H1 (cell line): ENCODE measurements at regions not wholly inside any gene's neighbourhood (a gene's known extent, or its start where the extent isn't known, plus 50 kb on each side); places are given as distances from the start of the nearest gene placed in this dataset.

ENCODE experiments used
- CTCF ChIA-PET: fragments of 300-600 bp; sonication (Branson Sonifier 250); formaldehyde crosslinking; loops from one replicate; lab custom pipeline; 2021; ENCODE audit not compliant: partially characterized antibody; lab: Charles Lee
- POLR2A ChIA-PET: fragments of 300-600 bp; sonication (Branson Sonifier 250); formaldehyde crosslinking; loops from one replicate; lab custom pipeline; 2021; ENCODE audit warnings: inconsistent platforms; ENCODE audit not compliant: partially characterized antibody; lab: Charles Lee
- DNase-seq, 2 experiments: peaks; one replicate each; pipeline versions ENCODE4 v3.0.0 to v3.0.0-alpha.2; 2010 to 2022; ENCODE audit warnings: low spot score in 2 of 2, low read depth in 1 of 2, mixed read lengths in 1 of 2
- FAIRE-seq: peaks from 2 replicates; lab custom pipeline; 2011; peaks lifted over from hg19 to GRCh38; lab: Jason Lieb, UNC
- H2AFZ ChIP-seq: 2 replicates; pipeline ENCODE4 v1.8.1; 2012; ENCODE audit warnings: low read length, inconsistent platforms
- H2AK5ac ChIP-seq: 2 replicates; pipeline ENCODE4 v1.6.1; 2013; ENCODE audit warnings: low read depth, low read length
- H2BK120ac ChIP-seq: replicated peaks from 2 replicates; pipeline ENCODE3; 2013; ENCODE audit warnings: low read depth, low read length, inconsistent platforms
- H2BK12ac ChIP-seq: 2 replicates; pipeline ENCODE4 v1.6.1; 2013; ENCODE audit warnings: low read depth, low read length
- H2BK15ac ChIP-seq: 2 replicates; pipeline ENCODE4 v1.6.1; 2013; ENCODE audit warnings: low read length
- H2BK20ac ChIP-seq: 2 replicates; pipeline ENCODE4 v1.6.1; 2013; ENCODE audit warnings: low read length
- H2BK5ac ChIP-seq: 2 replicates; pipeline ENCODE4 v1.6.1; 2013; ENCODE audit warnings: low read depth, low read length
- H3K14ac ChIP-seq: 2 replicates; pipeline ENCODE4 v1.6.1; 2013; ENCODE audit warnings: inconsistent platforms; ENCODE audit not compliant: insufficient read length
- H3K18ac ChIP-seq: 2 replicates; pipeline ENCODE4 v1.6.1; 2013; ENCODE audit warnings: low read length; ENCODE audit errors: extremely low read depth
- H3K23ac ChIP-seq: 2 replicates; pipeline ENCODE4 v1.6.1; 2013; ENCODE audit warnings: inconsistent platforms; ENCODE audit not compliant: insufficient read length
- H3K23me2 ChIP-seq: 2 replicates; pipeline ENCODE4 v1.6.1; 2013; ENCODE audit warnings: low read depth, low read length
- H3K27ac ChIP-seq: 2 replicates; pipeline ENCODE4 v1.6.1; 2011; ENCODE audit warnings: low read depth, low read length, inconsistent platforms
- H3K27me3 ChIP-seq, 4 experiments: replicated peaks in 1 of 4; 1 replicate in 1 of 4; 2 replicates in 3 of 4; pipeline versions ENCODE4 v1.6.1 to v1.8.1; 2011 to 2013; ENCODE audit warnings: low read length in 3 of 4, mild to moderate bottlenecking in 3 of 4, inconsistent platforms in 2 of 4, mixed read lengths in 2 of 4, moderate library complexity in 1 of 4; ENCODE audit not compliant: control insufficient read depth in 3 of 4, insufficient read depth in 3 of 4; ENCODE audit errors: extremely low read depth in 1 of 4
- H3K36me3 ChIP-seq, 4 experiments: 2 replicates each; pipeline versions ENCODE4 v1.6.1 to v1.8.1; 2011 to 2013; ENCODE audit warnings: mild to moderate bottlenecking in 4 of 4, low read length in 3 of 4, moderate library complexity in 2 of 4, control low read depth in 1 of 4, inconsistent platforms in 1 of 4; ENCODE audit not compliant: insufficient read depth in 4 of 4, control insufficient read depth in 2 of 4
- H3K4ac ChIP-seq: replicated peaks from 2 replicates; pipeline ENCODE3; 2013; ENCODE audit warnings: low read length, low read depth, mixed read lengths, inconsistent platforms; ENCODE audit not compliant: insufficient read length
- H3K4me1 ChIP-seq, 4 experiments: replicated peaks in 1 of 4; 1 replicate in 1 of 4; 2 replicates in 3 of 4; pipeline versions ENCODE4 v1.6.1 to v1.8.1; 2011 to 2013; ENCODE audit warnings: low read length in 3 of 4, inconsistent platforms in 2 of 4, mixed read lengths in 1 of 4; ENCODE audit not compliant: insufficient read depth in 4 of 4, control insufficient read depth in 3 of 4
- H3K4me2 ChIP-seq, 2 experiments: 2 replicates each; pipeline versions ENCODE4 v1.6.1 to v1.8.1; 2011 to 2013; ENCODE audit warnings: low read depth in 2 of 2, low read length in 2 of 2, control low read depth in 1 of 2, inconsistent platforms in 1 of 2, mild to moderate bottlenecking in 1 of 2; ENCODE audit not compliant: insufficient read depth in 1 of 2
- H3K4me3 ChIP-seq, 4 experiments: fragments of 200-600, 300-600 bp in 1 of 4; sonication (generic), shearing (Covaris generic), sonication (Bioruptor Twin) in 1 of 4; 2 replicates each; pipeline versions ENCODE4 v1.5.1 to v1.8.1; 2011 to 2016; ENCODE audit warnings: low read length in 4 of 4, low read depth in 3 of 4, control low read depth in 2 of 4, inconsistent platforms in 2 of 4, mild to moderate bottlenecking in 2 of 4, mixed read lengths in 1 of 4, moderate library complexity in 1 of 4; ENCODE audit not compliant: insufficient read depth in 2 of 4; ENCODE audit errors: extremely low read depth in 1 of 4
- H3K56ac ChIP-seq: replicated peaks from 2 replicates; pipeline ENCODE3; 2013; ENCODE audit warnings: low read depth, mild to moderate bottlenecking, mixed read lengths, low read length, inconsistent platforms; ENCODE audit not compliant: insufficient read length
- H3K79me1 ChIP-seq: 2 replicates; pipeline ENCODE4 v1.6.1; 2013; ENCODE audit warnings: low read depth, low read length, control low read depth
- H3K79me2 ChIP-seq, 2 experiments: 2 replicates each; pipeline versions ENCODE4 v1.6.1 to v1.8.1; 2012 to 2013; ENCODE audit warnings: low read length in 2 of 2, mild to moderate bottlenecking in 2 of 2, inconsistent platforms in 1 of 2; ENCODE audit not compliant: insufficient read depth in 2 of 2, control insufficient read depth in 1 of 2
- H3K9ac ChIP-seq, 4 experiments: replicated peaks in 1 of 4; 1 replicate in 1 of 4; 2 replicates in 3 of 4; pipeline versions ENCODE4 v1.6.1 to v1.8.1; 2011 to 2013; ENCODE audit warnings: low read depth in 3 of 4, low read length in 3 of 4, control low read depth in 2 of 4, mild to moderate bottlenecking in 2 of 4, moderate library complexity in 2 of 4, inconsistent platforms in 1 of 4; ENCODE audit errors: extremely low read depth in 1 of 4
- H3K9me3 ChIP-seq, 2 experiments: 2 replicates each; pipeline versions ENCODE4 v1.6.1 to v1.8.1; 2012 to 2013; ENCODE audit warnings: mild to moderate bottlenecking in 2 of 2, moderate library complexity in 2 of 2, control low read depth in 1 of 2, inconsistent platforms in 1 of 2, low read depth in 1 of 2, low read length in 1 of 2, mixed read lengths in 1 of 2; ENCODE audit not compliant: insufficient read depth in 2 of 2
- H4K20me1 ChIP-seq, 2 experiments: replicated peaks in 1 of 2; 2 replicates each; pipeline versions ENCODE3 to v1.8.1; 2011 to 2013; ENCODE audit warnings: inconsistent platforms in 2 of 2, low read length in 2 of 2, mild to moderate bottlenecking in 1 of 2; ENCODE audit not compliant: insufficient read depth in 2 of 2, control insufficient read depth in 1 of 2
- H4K5ac ChIP-seq: 2 replicates; pipeline ENCODE4 v1.6.1; 2013; ENCODE audit warnings: low read length, low read depth, mixed read lengths, inconsistent platforms; ENCODE audit not compliant: insufficient read length
- H4K8ac ChIP-seq: 2 replicates; pipeline ENCODE4 v1.8.0; 2013; ENCODE audit warnings: mild to moderate bottlenecking, moderate library complexity, low read length, inconsistent platforms; ENCODE audit not compliant: insufficient read depth; ENCODE audit errors: extremely low read depth
- H4K91ac ChIP-seq: replicated peaks from 2 replicates; pipeline ENCODE3; 2013; ENCODE audit warnings: low read length, mixed read lengths, inconsistent platforms; ENCODE audit not compliant: insufficient read length
- CHD1 ChIP-seq: IDR thresholded peaks from 2 replicates; pipeline ENCODE4 v1.6.1; 2012; ENCODE audit warnings: low read depth, low read length, improper control_type of control experiment
- CREB1 ChIP-seq: IDR thresholded peaks from 2 replicates; pipeline ENCODE4 v1.6.1; 2012; ENCODE audit warnings: inconsistent platforms
- KDM1A ChIP-seq: fragments of 200-600, 300-600 bp; sonication (generic); IDR thresholded peaks from 2 replicates; pipeline ENCODE4 v1.7.1; 2016; ENCODE audit warnings: mild to moderate bottlenecking, low read length, borderline replicate concordance
- RBBP5 ChIP-seq: IDR thresholded peaks from 2 replicates; pipeline ENCODE4 v1.7.1; 2012; ENCODE audit warnings: low read depth, mild to moderate bottlenecking, inconsistent platforms, low read length, moderate library complexity, borderline replicate concordance
- RFX5 ChIP-seq: IDR thresholded peaks from 2 replicates; pipeline ENCODE4 v1.6.1; 2011; ENCODE audit warnings: low read depth, low read length, improper control_type of control experiment, borderline replicate concordance
- SIRT6 ChIP-seq: IDR thresholded peaks from one replicate; pipeline ENCODE4 v1.7.1; 2012; ENCODE audit warnings: low read length, inconsistent platforms
- SIX5 ChIP-seq: IDR thresholded peaks from 2 replicates; pipeline ENCODE4 v1.6.1; 2011; ENCODE audit warnings: mild to moderate bottlenecking, low read depth, low read length
- SP4 ChIP-seq: IDR thresholded peaks from 2 replicates; pipeline ENCODE4 v1.6.1; 2012; ENCODE audit warnings: low read length, inconsistent platforms
- TCF12 ChIP-seq: IDR thresholded peaks from 2 replicates; pipeline ENCODE4 v1.6.1; 2011; ENCODE audit warnings: low read depth, mild to moderate bottlenecking, low read length
- YY1 ChIP-seq: IDR thresholded peaks from 2 replicates; pipeline ENCODE4 v1.6.1; 2011; ENCODE audit warnings: low read depth, mild to moderate bottlenecking, low read length
- ZNF274 ChIP-seq: IDR thresholded peaks from 2 replicates; pipeline ENCODE4 v1.7.0; 2012; ENCODE audit warnings: low read length, borderline replicate concordance; ENCODE audit errors: extremely low read depth
- WGBS, 2 experiments: shearing (Covaris generic) in 1 of 2; methylation state at CpG; one replicate each; pipeline versions ENCODE4 v1.1.6 to v1.1.7; 2013 to 2015; ENCODE audit warnings: low lambda C conversion rate in 2 of 2, mixed read lengths in 2 of 2, inconsistent platforms in 1 of 2, low coverage in 1 of 2, missing lambda C conversion rate in 1 of 2; ENCODE audit not compliant: insufficient replicate concordance in 2 of 2, insufficient coverage in 1 of 2, insufficient read length in 1 of 2; ENCODE audit errors: extremely low coverage in 1 of 2, missing lambda C conversion rate in 1 of 2; 5-methylcytosine and 5-hydroxymethylcytosine counted together
- TF ChIP-seq, protein P1 (sequence below): IDR thresholded peaks from 2 replicates; pipeline ENCODE4 v1.6.1; 2012; ENCODE audit warnings: low read length, inconsistent platforms

GRCh38 chr7:98713165-98713810 is 96.2 kb downstream of the NPTX2 start:
- Histone ChIP-seq H3K4me1 (no peaks in the 10 kb centered on the region), H3K56ac (no peak overlapping the region), H2AFZ (no peak overlapping the region), H3K79me2 (no peaks in the 10 kb centered on the region), H4K91ac (no peak overlapping the region), H4K20me1 (no peaks in the 10 kb centered on the region), H3K9ac (no peak overlapping the region), H2AK5ac (no peak overlapping the region), H2BK120ac (no peak overlapping the region), H3K27ac (no peak overlapping the region), H3K4me2 (no peak overlapping the region), H2BK15ac (no peak overlapping the region), H3K14ac (no peak overlapping the region), H2BK20ac (no peak overlapping the region), H3K36me3 (no peaks in the 10 kb centered on the region), H3K18ac (no peak overlapping the region), H3K4ac (no peak overlapping the region), H3K4me3 (no peak overlapping the region), H3K9me3 (no peaks in the 10 kb centered on the region), H4K5ac (no peak overlapping the region), H2BK12ac (no peak overlapping the region), H2BK5ac (no peak overlapping the region), H3K23me2 (no peaks in the 10 kb centered on the region), H4K8ac (no peak overlapping the region), H3K23ac (no peak overlapping the region), H3K27me3 (no peaks in the 10 kb centered on the region), H3K79me1 (no peaks in the 10 kb centered on the region)
- WGBS, 2 experiments = 86% methylated on average over 6 of the region's 6 CpGs; no CpG with 5 or more reads in 1 of the 2 experiments
- DNase-seq (no peak), FAIRE-seq (no peak)
- CTCF ChIA-PET = interaction anchor here (1.0 kb wide), 2 partner anchors 118 to 128 kb away, joined by 3 read pairs; no protein-coding TSS in a partner anchor
- POLR2A ChIA-PET = no interaction called here
- TF ChIP-seq YY1 (no peak), CHD1 (no peak), TCF12 (no peak), RFX5 (no peak), SIX5 (no peak), CREB1 (no peak), KDM1A (no peak), RBBP5 (no peak), SP4 (no peak), ZNF274 (no peak), SIRT6 (no peak)
- TF ChIP-seq, protein P1, sequence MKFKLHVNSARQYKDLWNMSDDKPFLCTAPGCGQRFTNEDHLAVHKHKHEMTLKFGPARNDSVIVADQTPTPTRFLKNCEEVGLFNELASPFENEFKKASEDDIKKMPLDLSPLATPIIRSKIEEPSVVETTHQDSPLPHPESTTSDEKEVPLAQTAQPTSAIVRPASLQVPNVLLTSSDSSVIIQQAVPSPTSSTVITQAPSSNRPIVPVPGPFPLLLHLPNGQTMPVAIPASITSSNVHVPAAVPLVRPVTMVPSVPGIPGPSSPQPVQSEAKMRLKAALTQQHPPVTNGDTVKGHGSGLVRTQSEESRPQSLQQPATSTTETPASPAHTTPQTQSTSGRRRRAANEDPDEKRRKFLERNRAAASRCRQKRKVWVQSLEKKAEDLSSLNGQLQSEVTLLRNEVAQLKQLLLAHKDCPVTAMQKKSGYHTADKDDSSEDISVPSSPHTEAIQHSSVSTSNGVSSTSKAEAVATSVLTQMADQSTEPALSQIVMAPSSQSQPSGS = no peak
